ENCODE measurements at regions not wholly inside any gene's neighbourhood (a gene's known extent, or its start where the extent isn't known, plus 50 kb on each side); places are given as distances from the start of the nearest gene placed in this dataset.

GRCh38 chr7:18320422-18320821, 175.1 kb upstream of the HDAC9 start:
- TF ChIP-seq CTCF (IDR thresholded peaks at IDR 0.05; ENCODE audit: low read depth, low read length) (no peak), EZH2phosphoT487 (IDR thresholded peaks at IDR 0.05; ENCODE audit: low read depth) (no peak)
- no peak overlapping the region for H3K27ac ChIP-seq (ENCODE audit: low read length)
- H3K9ac ChIP-seq (ENCODE audit: low read length), result no peak overlapping the region
- no peak overlapping the region for H3K4me3 ChIP-seq (ENCODE audit: low read length)
- no peaks in the 10 kb centered on the region for H3K9me3 ChIP-seq (ENCODE audit: insufficient read depth, low read length)
- no peak overlapping the region for H3K4me2 ChIP-seq (ENCODE audit: low read length)
- no peaks in the 10 kb centered on the region for H3K27me3 ChIP-seq (ENCODE audit: low read depth, low read length)
- H3K79me2 ChIP-seq (ENCODE audit: low read length), result no peaks in the 10 kb centered on the region
- H4K20me1 ChIP-seq (ENCODE audit: insufficient read depth, low read length), result no peaks in the 10 kb centered on the region
- H3K4me1 ChIP-seq (ENCODE audit: low read length), result peaks cover 7% of the 10 kb centered on the region; the same call in 1 of the 2 replicates
- H3K36me3 ChIP-seq (replicated peaks; ENCODE audit: low read depth, low read length), result no peaks in the 10 kb centered on the region
- no peak overlapping the region; the same call in 1 of the 2 replicates for H2AFZ ChIP-seq (ENCODE audit: low read depth, low read length)

GRCh38 chr7:18320971-18321567, 174.5 kb upstream of the HDAC9 start:
- no peaks in the 10 kb centered on the region for H3K27me3 ChIP-seq (ENCODE audit: low read depth, low read length)
- H4K20me1 ChIP-seq (ENCODE audit: insufficient read depth, low read length), result no peaks in the 10 kb centered on the region
- no peak overlapping the region for H3K4me3 ChIP-seq (ENCODE audit: low read length)
- H3K4me2 ChIP-seq (ENCODE audit: low read length), result no peak overlapping the region
- no peaks in the 10 kb centered on the region for H3K79me2 ChIP-seq (ENCODE audit: low read length)
- H2AFZ ChIP-seq (ENCODE audit: low read depth, low read length), result no peak overlapping the region; the same call in 1 of the 2 replicates
- H3K4me1 ChIP-seq (ENCODE audit: low read length), result peaks cover 7% of the 10 kb centered on the region; the same call in 1 of the 2 replicates
- no peak for TF ChIP-seq EZH2phosphoT487 (IDR thresholded peaks at IDR 0.05; ENCODE audit: low read depth)
- TF ChIP-seq CTCF (IDR thresholded peaks at IDR 0.05; ENCODE audit: low read depth, low read length), result peak; percentile 53
- H3K27ac ChIP-seq (ENCODE audit: low read length), result no peak overlapping the region
- no peaks in the 10 kb centered on the region for H3K9me3 ChIP-seq (ENCODE audit: insufficient read depth, low read length)
- no peaks in the 10 kb centered on the region for H3K36me3 ChIP-seq (replicated peaks; ENCODE audit: low read depth, low read length)
- no peak overlapping the region for H3K9ac ChIP-seq (ENCODE audit: low read length)

GRCh38 chr7:18330548-18330947, 165.0 kb upstream of the HDAC9 start:
- H3K4me3 ChIP-seq (ENCODE audit: low read length), result no peak overlapping the region
- no peaks in the 10 kb centered on the region for H3K9me3 ChIP-seq (ENCODE audit: insufficient read depth, low read length)
- H3K27ac ChIP-seq (ENCODE audit: low read length), result no peak overlapping the region
- H3K4me1 ChIP-seq (ENCODE audit: low read length), result peaks cover 11% of the 10 kb centered on the region
- H3K9ac ChIP-seq (ENCODE audit: low read length), result no peak overlapping the region
- H3K79me2 ChIP-seq (ENCODE audit: low read length), result no peaks in the 10 kb centered on the region
- H4K20me1 ChIP-seq (ENCODE audit: insufficient read depth, low read length), result no peaks in the 10 kb centered on the region
- peak overlapping the region; percentile 29 for H3K4me2 ChIP-seq (ENCODE audit: low read length)
- H2AFZ ChIP-seq (ENCODE audit: low read depth, low read length), result no peak overlapping the region
- no peaks in the 10 kb centered on the region for H3K27me3 ChIP-seq (ENCODE audit: low read depth, low read length)
- no peaks in the 10 kb centered on the region for H3K36me3 ChIP-seq (replicated peaks; ENCODE audit: low read depth, low read length)
- TF ChIP-seq EZH2phosphoT487 (IDR thresholded peaks at IDR 0.05; ENCODE audit: low read depth) (no peak), CTCF (IDR thresholded peaks at IDR 0.05; ENCODE audit: low read depth, low read length) (no peak)

GRCh38 chr7:18336626-18337025, 158.9 kb upstream of the HDAC9 start:
- no peak overlapping the region for H3K4me2 ChIP-seq (ENCODE audit: low read length)
- no peak overlapping the region for H3K4me3 ChIP-seq (ENCODE audit: low read length)
- H3K9me3 ChIP-seq (ENCODE audit: insufficient read depth, low read length), result no peaks in the 10 kb centered on the region
- no peaks in the 10 kb centered on the region for H3K36me3 ChIP-seq (replicated peaks; ENCODE audit: low read depth, low read length)
- H3K4me1 ChIP-seq (ENCODE audit: low read length), result peaks cover 20% of the 10 kb centered on the region
- H3K27ac ChIP-seq (ENCODE audit: low read length), result no peak overlapping the region
- H3K9ac ChIP-seq (ENCODE audit: low read length), result no peak overlapping the region
- H2AFZ ChIP-seq (ENCODE audit: low read depth, low read length), result no peak overlapping the region
- no peak for TF ChIP-seq EZH2phosphoT487 (IDR thresholded peaks at IDR 0.05; ENCODE audit: low read depth)
- TF ChIP-seq CTCF (IDR thresholded peaks at IDR 0.05; ENCODE audit: low read depth, low read length), result no peak
- H4K20me1 ChIP-seq (ENCODE audit: insufficient read depth, low read length), result no peaks in the 10 kb centered on the region
- no peaks in the 10 kb centered on the region for H3K79me2 ChIP-seq (ENCODE audit: low read length)
- no peaks in the 10 kb centered on the region for H3K27me3 ChIP-seq (ENCODE audit: low read depth, low read length)
